H9 (cell line): ENCODE measurements at regions not wholly inside any gene's neighbourhood (a gene's known extent, or its start where the extent isn't known, plus 50 kb on each side); places are given as distances from the start of the nearest gene placed in this dataset.
A peak's percentile ranks its signal among the peaks of the same experiment; 100 is the strongest.

Experiments used
- DNase-seq: peaks from one replicate; pipeline ENCODE4 v3.0.0-alpha.2; 2017
- H2AFZ ChIP-seq: one replicate; pipeline ENCODE4 v1.6.1; 2013; ENCODE audit warnings: mild to moderate bottlenecking, low read length, control low read depth, moderate library complexity
- H2AK5ac ChIP-seq: 2 replicates; pipeline ENCODE4 v1.6.1; 2013; ENCODE audit warnings: low read length, control low read depth, mixed read lengths; ENCODE audit not compliant: insufficient read length
- H2BK120ac ChIP-seq: one replicate; pipeline ENCODE4 v1.6.1; 2013; ENCODE audit warnings: low read depth, mild to moderate bottlenecking, low read length, control low read depth, inconsistent platforms; ENCODE audit not compliant: poor library complexity, severe bottlenecking
- H2BK12ac ChIP-seq: 2 replicates; pipeline ENCODE4 v1.6.1; 2013; ENCODE audit warnings: low read length, control low read depth, mixed read lengths, low read depth; ENCODE audit not compliant: insufficient read length
- H2BK15ac ChIP-seq: 2 replicates; pipeline ENCODE4 v1.6.1; 2013; ENCODE audit warnings: low read depth, low read length, control low read depth
- H2BK20ac ChIP-seq: one replicate; pipeline ENCODE4 v1.6.1; 2013; ENCODE audit warnings: low read depth, mild to moderate bottlenecking, low read length, control low read depth, inconsistent platforms; ENCODE audit not compliant: poor library complexity, severe bottlenecking
- H2BK5ac ChIP-seq: 2 replicates; pipeline ENCODE4 v1.6.1; 2013; ENCODE audit warnings: low read length, control low read depth, mixed read lengths; ENCODE audit not compliant: insufficient read length
- H3K14ac ChIP-seq: 2 replicates; pipeline ENCODE4 v1.6.1; 2013; ENCODE audit warnings: low read length, control low read depth; ENCODE audit not compliant: insufficient read depth
- H3K18ac ChIP-seq: 2 replicates; pipeline ENCODE4 v1.6.1; 2013; ENCODE audit warnings: low read depth, mild to moderate bottlenecking, mixed read lengths, low read length, control low read depth; ENCODE audit not compliant: insufficient read length
- H3K23ac ChIP-seq: 2 replicates; pipeline ENCODE4 v1.6.1; 2013; ENCODE audit warnings: low read length, control low read depth, mixed read lengths, low read depth; ENCODE audit not compliant: insufficient read length
- H3K23me2 ChIP-seq: 2 replicates; pipeline ENCODE4 v1.6.1; 2013; ENCODE audit warnings: low read depth, mild to moderate bottlenecking, mixed read lengths, low read length, control low read depth; ENCODE audit not compliant: insufficient read length, poor library complexity, severe bottlenecking
- H3K27ac ChIP-seq: 2 replicates; pipeline ENCODE4 v1.5.1; 2013; ENCODE audit warnings: low read length, control low read depth, mixed read lengths, low read depth; ENCODE audit not compliant: insufficient read length
- H3K27me3 ChIP-seq: 2 replicates; pipeline ENCODE4 v1.6.1; 2013; ENCODE audit warnings: low read length, control low read depth, inconsistent platforms; ENCODE audit not compliant: insufficient read depth
- H3K4ac ChIP-seq: 2 replicates; pipeline ENCODE4 v1.6.1; 2013; ENCODE audit warnings: low read depth, mild to moderate bottlenecking, control low read depth, inconsistent platforms, low read length, moderate library complexity
- H3K4me1 ChIP-seq: 2 replicates; pipeline ENCODE4 v1.6.1; 2013; ENCODE audit warnings: low read length, control low read depth, inconsistent platforms; ENCODE audit not compliant: insufficient read depth
- H3K4me2 ChIP-seq: 2 replicates; pipeline ENCODE4 v1.6.1; 2013; ENCODE audit warnings: low read length, control low read depth, mixed read lengths; ENCODE audit not compliant: insufficient read length, insufficient read depth
- H3K56ac ChIP-seq: 2 replicates; pipeline ENCODE4 v1.6.1; 2013; ENCODE audit warnings: low read depth, mild to moderate bottlenecking, mixed read lengths, low read length, control low read depth; ENCODE audit not compliant: insufficient read length
- H3K79me1 ChIP-seq: 2 replicates; pipeline ENCODE4 v1.6.1; 2013; ENCODE audit warnings: low read depth, mild to moderate bottlenecking, moderate library complexity, low read length, control low read depth, inconsistent platforms; ENCODE audit not compliant: insufficient read depth, poor library complexity, severe bottlenecking
- H3K79me2 ChIP-seq: 2 replicates; pipeline ENCODE4 v1.6.1; 2013; ENCODE audit warnings: low read length, control low read depth, inconsistent platforms; ENCODE audit not compliant: insufficient read depth
- H3K9ac ChIP-seq: 2 replicates; pipeline ENCODE4 v1.6.1; 2013; ENCODE audit warnings: low read length, control low read depth, mixed read lengths; ENCODE audit not compliant: insufficient read length; ENCODE audit errors: extremely low read depth
- H3K9me3 ChIP-seq: one replicate; pipeline ENCODE4 v1.6.1; 2013; ENCODE audit warnings: low read depth, low read length, inconsistent platforms; ENCODE audit not compliant: control insufficient read depth
- H3T11ph ChIP-seq: one replicate; pipeline ENCODE4 v1.6.1; 2013; ENCODE audit warnings: mild to moderate bottlenecking, low read length, control low read depth, inconsistent platforms
- H4K20me1 ChIP-seq: one replicate; pipeline ENCODE4 v1.6.1; 2013; ENCODE audit not compliant: control insufficient read depth, insufficient read length, insufficient read depth
- H4K5ac ChIP-seq: 2 replicates; pipeline ENCODE4 v1.6.1; 2013; ENCODE audit warnings: low read depth, mild to moderate bottlenecking, mixed read lengths, low read length, control low read depth; ENCODE audit not compliant: insufficient read length
- H4K8ac ChIP-seq: replicated peaks from 2 replicates; pipeline ENCODE4 v1.6.1; 2013; ENCODE audit warnings: low read length, control low read depth, mixed read lengths, low read depth; ENCODE audit not compliant: insufficient read length
- H4K91ac ChIP-seq: 2 replicates; pipeline ENCODE4 v1.6.1; 2013; ENCODE audit warnings: low read depth, mild to moderate bottlenecking, moderate library complexity, mixed read lengths, low read length, control low read depth; ENCODE audit not compliant: insufficient read length
- H3K27ac Mint-ChIP-seq, 3 experiments: 2 replicates in 2 of 3; 3 replicates in 1 of 3; pipeline ENCODE4 v1.8.0; 2020 to 2021; ENCODE audit warnings: mixed read lengths in 3 of 3, mild to moderate bottlenecking in 1 of 3, moderate library complexity in 1 of 3
- H3K27me3 Mint-ChIP-seq: 2 replicates; pipeline ENCODE4 v1.8.0; 2021; ENCODE audit warnings: low read depth, mild to moderate bottlenecking, moderate library complexity, mixed read lengths
- H3K36me3 Mint-ChIP-seq, 3 experiments: 2 replicates in 2 of 3; 3 replicates in 1 of 3; pipeline ENCODE4 v1.8.0; 2020 to 2021; ENCODE audit warnings: low read depth in 3 of 3, mixed read lengths in 3 of 3; ENCODE audit not compliant: insufficient read depth in 1 of 3
- H3K4me1 Mint-ChIP-seq, 2 experiments: 2 replicates each; pipeline ENCODE4 v1.8.0; 2020; ENCODE audit warnings: mixed read lengths in 2 of 2
- H3K4me3 Mint-ChIP-seq, 2 experiments: 2 replicates in 1 of 2; 3 replicates in 1 of 2; pipeline ENCODE4 v1.8.0; 2020 to 2021; ENCODE audit warnings: mild to moderate bottlenecking in 2 of 2, mixed read lengths in 2 of 2, moderate library complexity in 1 of 2
- H3K9me3 Mint-ChIP-seq, 2 experiments: 2 replicates in 1 of 2; 3 replicates in 1 of 2; pipeline ENCODE4 v1.8.0; 2020; ENCODE audit warnings: mild to moderate bottlenecking in 2 of 2, mixed read lengths in 2 of 2, moderate library complexity in 1 of 2
- WGBS: extraction: QIAGEN DNeasy Blood & Tissue Kit; methylation state at CpG from one replicate; pipeline ENCODE4 v1.1.7; 2013; ENCODE audit warnings: missing lambda C conversion rate, low lambda C conversion rate, mixed read lengths; ENCODE audit not compliant: insufficient read length; ENCODE audit errors: extremely low coverage; 5-methylcytosine and 5-hydroxymethylcytosine counted together
- TF ChIP-seq, protein P1 (sequence below): fragments of 200-600 bp; sonication (generic); conservative IDR thresholded peaks from 3 replicates; pipeline ENCODE4 v1.8.0; 2021; ENCODE audit warnings: antibody characterized with exemption, mild to moderate bottlenecking

DNA sequence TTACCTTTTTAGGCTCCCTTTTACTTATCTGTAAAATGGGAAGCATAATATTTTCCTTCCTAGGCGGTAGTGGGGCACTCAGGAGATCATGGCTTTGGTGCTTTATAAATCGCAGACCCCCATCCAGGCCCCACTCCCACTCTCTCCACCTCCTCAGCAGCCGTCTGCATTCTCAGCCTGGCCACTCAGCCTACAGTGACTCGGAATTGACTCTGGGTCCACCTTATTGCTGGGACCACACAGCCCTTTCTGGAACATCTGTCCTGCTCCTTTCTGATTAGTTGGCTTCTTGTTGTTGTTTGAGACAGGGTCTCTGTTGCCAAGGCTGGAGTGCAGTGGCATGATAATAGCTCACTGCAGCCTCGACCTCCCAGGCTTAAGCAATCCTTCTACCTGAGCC lies 76.5 kb downstream of the RPLP1 start:
- peaks cover 10% of the 10 kb centered on the region; the same call in 1 of the 2 replicates for H3K4me1 ChIP-seq

More for the DNA sequence above, 76.5 kb downstream of the RPLP1 start:
- Mint-ChIP-seq H3K27ac (no peak overlapping the region), H3K9me3 (peaks cover 4% of the 10 kb centered on the region in 2 experiments; a peak in 2 of 5 replicates), H3K4me3 (no peak overlapping the region), H3K4me1 (peaks cover 33 to 70% of the 10 kb centered on the region in 2 experiments), H3K27me3 (no peaks in the 10 kb centered on the region; the same call in 1 of the 2 replicates), H3K36me3 (peaks cover 0 to 4% (median 0%) of the 10 kb centered on the region in 3 experiments; a peak in 3 of 7 replicates)
- no peak overlapping the region for H3K23ac ChIP-seq
- no peak overlapping the region for H3K4ac ChIP-seq
- H2BK5ac ChIP-seq: no peak overlapping the region
- H2BK20ac ChIP-seq: no peak overlapping the region
- H4K91ac ChIP-seq: no peak overlapping the region
- TF ChIP-seq, protein P1, sequence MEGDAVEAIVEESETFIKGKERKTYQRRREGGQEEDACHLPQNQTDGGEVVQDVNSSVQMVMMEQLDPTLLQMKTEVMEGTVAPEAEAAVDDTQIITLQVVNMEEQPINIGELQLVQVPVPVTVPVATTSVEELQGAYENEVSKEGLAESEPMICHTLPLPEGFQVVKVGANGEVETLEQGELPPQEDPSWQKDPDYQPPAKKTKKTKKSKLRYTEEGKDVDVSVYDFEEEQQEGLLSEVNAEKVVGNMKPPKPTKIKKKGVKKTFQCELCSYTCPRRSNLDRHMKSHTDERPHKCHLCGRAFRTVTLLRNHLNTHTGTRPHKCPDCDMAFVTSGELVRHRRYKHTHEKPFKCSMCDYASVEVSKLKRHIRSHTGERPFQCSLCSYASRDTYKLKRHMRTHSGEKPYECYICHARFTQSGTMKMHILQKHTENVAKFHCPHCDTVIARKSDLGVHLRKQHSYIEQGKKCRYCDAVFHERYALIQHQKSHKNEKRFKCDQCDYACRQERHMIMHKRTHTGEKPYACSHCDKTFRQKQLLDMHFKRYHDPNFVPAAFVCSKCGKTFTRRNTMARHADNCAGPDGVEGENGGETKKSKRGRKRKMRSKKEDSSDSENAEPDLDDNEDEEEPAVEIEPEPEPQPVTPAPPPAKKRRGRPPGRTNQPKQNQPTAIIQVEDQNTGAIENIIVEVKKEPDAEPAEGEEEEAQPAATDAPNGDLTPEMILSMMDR: no peak
- no peak overlapping the region for H3K18ac ChIP-seq
- H2BK12ac ChIP-seq: no peak overlapping the region
- no peaks in the 10 kb centered on the region for H3K27me3 ChIP-seq
- WGBS: no CpG with 5 or more reads among the region's 5 CpGs
- H2BK120ac ChIP-seq: no peak overlapping the region
- no peak overlapping the region for H3K56ac ChIP-seq
- no peak overlapping the region for H2AK5ac ChIP-seq
- no peaks in the 10 kb centered on the region for H3K79me1 ChIP-seq
- no peaks in the 10 kb centered on the region for H3K79me2 ChIP-seq
- no peaks in the 10 kb centered on the region for H4K20me1 ChIP-seq
- H3K27ac ChIP-seq: no peak overlapping the region
- H3K4me2 ChIP-seq: no peak overlapping the region
- peak; percentile 9 for DNase-seq
- no peak overlapping the region for H2BK15ac ChIP-seq
- no peak overlapping the region for H3K14ac ChIP-seq
- H4K5ac ChIP-seq: no peak overlapping the region
- no peak overlapping the region for H4K8ac ChIP-seq
- H3T11ph ChIP-seq: no peak overlapping the region
- H3K9ac ChIP-seq: no peak overlapping the region
- no peak overlapping the region for H2AFZ ChIP-seq
- H3K23me2 ChIP-seq: no peaks in the 10 kb centered on the region
- no peaks in the 10 kb centered on the region for H3K9me3 ChIP-seq
